ENCODE measurements at regions not wholly inside any gene's neighbourhood (a gene's known extent, or its start where the extent isn't known, plus 50 kb on each side); places are given as distances from the start of the nearest gene placed in this dataset.
A peak's percentile ranks its signal among the peaks of the same experiment; 100 is the strongest.
"Not testable (repeated sequence)": the region's sequence is repeated elsewhere in the genome, so short reads cannot be mapped to it uniquely, and the experiment has no call there.

DNA sequence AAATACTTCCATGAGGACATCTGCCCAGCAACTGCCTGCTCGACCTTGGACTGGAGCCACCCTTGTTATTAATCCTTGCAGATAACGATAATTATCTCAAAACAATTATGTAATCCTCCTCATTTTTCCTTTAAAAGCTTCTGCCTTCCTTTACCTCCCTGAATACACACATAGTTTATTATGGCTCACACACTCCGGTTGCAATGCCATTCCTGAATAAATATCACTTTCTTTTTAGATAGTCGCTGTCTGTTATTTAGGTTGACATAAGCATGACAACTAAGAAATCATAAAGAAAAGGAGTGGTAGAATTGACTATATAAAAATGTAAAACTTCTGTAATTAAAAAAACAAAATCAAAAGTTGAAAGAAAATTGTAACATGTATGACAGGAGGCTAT is 64.8 kb downstream of the B4GALT7 start:
- DNase-seq (ENCODE audit: low spot score); in situ Hi-C loops (cut with MboI; ENCODE audit: low sequenced_read_pairs, unreplicated experiment): not testable (repeated sequence)

DNA sequence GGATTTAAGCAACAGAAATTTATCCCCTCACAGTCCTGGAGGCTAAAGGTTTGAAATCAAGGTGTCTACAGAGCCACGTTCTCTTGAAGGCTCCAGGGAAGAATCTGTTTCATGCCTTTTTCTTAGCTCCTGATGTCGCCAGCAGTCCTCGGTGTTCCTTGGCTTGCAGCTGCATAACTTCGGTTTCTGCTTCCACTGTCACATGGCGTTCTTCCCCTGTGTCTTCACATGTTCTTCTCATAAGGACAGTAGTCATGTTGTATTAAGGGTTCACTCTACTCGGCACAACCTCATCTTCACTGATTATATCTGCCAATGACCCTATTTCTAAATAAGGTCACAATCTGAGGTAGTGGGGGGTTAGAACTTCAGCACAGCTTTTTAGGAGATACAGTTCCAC is 65.2 kb downstream of the B4GALT7 start:
- in situ Hi-C loops (cut with MboI; ENCODE audit: low sequenced_read_pairs, unreplicated experiment); DNase-seq (ENCODE audit: low spot score): not testable (repeated sequence)

DNA sequence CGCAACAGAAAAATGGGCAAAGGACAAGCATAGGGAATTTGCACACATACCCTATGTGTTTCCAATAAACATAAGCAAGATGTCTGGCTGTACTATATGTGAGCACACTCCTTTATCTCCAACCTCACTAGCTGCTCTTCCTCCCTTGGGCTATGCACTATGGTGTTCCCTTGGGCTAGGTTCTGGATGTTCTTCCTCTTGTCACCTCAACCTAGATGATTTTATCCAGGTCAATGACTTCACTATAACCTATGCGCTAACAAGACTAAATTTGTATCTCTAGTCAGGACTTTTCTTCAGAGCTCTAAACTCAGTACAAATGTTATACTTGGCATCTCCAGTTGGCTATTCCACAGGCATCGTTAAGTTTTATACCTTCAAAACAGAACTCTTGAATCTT is 66.0 kb downstream of the B4GALT7 start:
- DNase-seq (ENCODE audit: low spot score); in situ Hi-C loops (cut with MboI; ENCODE audit: low sequenced_read_pairs, unreplicated experiment): not testable (repeated sequence)

DNA sequence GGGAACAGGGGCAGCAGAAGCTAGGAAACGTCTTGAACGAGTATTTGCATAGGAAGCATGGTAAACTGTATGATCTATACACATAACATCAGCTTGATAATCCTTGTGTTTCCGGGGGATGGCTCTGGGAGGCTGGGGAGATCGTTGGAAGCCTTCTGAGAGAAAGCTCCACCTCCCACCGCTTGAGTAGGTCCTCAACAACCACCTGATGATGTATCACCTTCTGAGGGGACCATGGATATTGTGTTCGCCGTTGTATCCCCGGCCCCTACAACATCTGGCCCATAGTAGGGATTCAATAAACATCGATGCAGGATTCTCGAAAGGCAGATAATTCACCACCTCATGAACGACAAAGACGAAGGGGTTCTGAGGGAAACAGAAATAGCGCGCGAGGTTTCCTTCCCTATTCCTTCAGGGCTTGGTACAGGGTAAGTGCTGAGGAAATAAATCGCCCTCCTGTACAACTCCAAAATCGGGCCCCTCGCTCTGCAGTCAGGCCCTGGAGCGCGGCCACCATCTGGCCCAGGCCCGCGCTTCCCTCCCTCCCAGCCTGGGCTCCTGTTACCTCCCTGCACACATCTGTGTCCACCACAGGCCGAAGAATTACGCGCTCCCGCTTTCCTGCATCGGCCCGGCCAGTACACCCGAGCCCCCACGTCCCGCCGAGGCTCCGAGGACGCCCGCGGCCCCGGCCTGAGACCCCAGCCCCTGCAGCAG is 71.3 kb downstream of the B4GALT7 start:
- in situ Hi-C loops (cut with MboI; ENCODE audit: low sequenced_read_pairs, unreplicated experiment); DNase-seq (ENCODE audit: low spot score): not testable (repeated sequence)

DNA sequence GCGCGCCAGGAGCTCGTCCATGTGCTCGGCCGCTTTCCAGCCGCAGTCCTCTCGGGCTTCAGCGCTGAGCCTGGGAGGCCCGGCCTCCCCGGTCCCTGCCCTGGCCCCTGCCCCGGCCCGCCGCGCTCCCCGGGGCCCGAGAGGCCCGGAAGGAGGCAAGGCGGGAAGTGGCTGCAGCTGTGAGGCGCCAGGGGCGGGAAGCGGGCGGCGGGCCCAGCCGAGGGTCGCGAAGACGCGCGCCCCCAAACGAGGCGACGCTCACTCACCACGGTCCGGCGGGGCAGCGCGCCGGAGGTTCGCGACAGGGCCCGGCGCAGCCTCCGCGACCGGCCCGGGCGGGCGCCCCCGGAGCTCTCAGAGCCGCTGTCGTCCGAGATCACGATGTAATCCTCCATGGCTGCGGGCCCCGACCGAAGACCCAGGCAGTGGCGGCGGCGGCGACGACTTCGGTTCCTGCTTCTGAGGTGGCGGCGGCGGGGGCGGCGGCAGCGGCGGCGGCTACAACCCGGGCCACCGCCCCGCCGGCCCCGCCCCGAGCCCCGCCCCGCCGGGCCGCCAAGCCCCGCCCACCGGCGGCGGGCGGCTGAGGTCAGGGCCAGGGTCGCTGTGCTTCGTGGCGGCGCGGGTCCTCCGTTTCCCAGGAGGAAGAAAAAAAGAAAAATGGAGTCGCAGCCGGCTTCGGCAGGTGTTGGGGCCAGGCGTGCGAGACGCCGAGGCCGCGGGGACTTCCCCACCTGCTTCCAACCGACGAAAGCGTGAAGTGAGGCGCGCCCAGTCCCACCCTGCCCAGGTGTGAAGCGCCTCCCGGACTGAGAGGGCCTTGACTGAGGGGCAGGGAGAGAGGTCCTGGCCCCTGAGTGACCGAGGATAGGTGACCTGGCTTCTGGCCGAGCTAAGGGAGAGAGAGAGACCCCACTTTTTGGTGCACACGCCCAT is 72.1 kb downstream of the B4GALT7 start:
- DNase-seq (ENCODE audit: low spot score): peak; percentile 51

More for the DNA sequence above, 72.1 kb downstream of the B4GALT7 start:
- in situ Hi-C loops (cut with MboI; ENCODE audit: low sequenced_read_pairs, unreplicated experiment): not testable (repeated sequence)
